GM21367 (cell line): ENCODE measurements at regions not wholly inside any gene's neighbourhood (a gene's known extent, or its start where the extent isn't known, plus 50 kb on each side); places are given as distances from the start of the nearest gene placed in this dataset.

ENCODE experiments used
- ATAC-seq: cut with Tn5 transposase; IDR thresholded peaks from one replicate; pipeline ENCODE4 v1.9.1; 2021; ENCODE audit not compliant: unreplicated experiment

GRCh38 chr7:88700725-88701124, 58.8 kb upstream of the ZNF804B start:
- no peak for ATAC-seq

DNA sequence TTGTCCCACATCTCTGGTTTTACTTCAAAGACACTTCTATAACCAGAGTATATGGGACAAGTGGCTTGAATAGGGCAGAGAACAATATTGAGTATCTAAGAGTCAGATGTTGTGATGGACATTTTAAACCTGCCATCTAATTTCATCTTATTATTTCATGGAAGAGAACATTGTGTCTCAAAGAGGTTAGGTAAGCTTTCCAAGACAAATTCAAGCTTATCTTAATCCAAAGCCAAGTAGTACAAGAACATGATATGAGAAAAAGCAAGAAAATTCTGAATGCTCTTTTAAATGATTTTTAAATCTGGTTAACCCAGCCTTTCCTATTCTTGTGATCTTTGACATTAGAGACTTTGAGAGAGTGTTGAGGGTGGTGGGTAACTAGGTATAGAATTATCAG, 65.3 kb upstream of the ZNF804B start:
- no peak for ATAC-seq

DNA sequence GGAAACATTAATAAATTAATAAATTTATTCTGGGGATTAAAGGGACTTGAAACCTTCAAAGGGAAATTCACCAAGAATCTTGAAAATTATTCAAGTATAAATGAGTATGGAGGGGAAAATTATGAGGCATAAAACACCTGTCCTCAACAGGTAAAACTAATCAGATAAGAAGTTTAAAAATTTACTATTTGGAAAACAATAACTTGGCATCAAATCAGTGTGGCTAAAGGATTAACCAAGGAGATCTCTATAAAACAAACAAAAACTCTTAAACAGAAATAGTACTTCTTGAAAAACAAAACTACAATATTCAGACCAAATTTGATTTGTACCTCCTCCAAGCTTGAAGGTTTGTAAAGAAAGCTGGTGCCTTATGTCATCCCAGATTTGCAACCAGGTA, 66.4 kb upstream of the ZNF804B start:
- no peak for ATAC-seq

GRCh38 chr7:88692493-88692892, 67.0 kb upstream of the ZNF804B start:
- ATAC-seq: no peak

GRCh38 chr7:88689821-88690220, 69.7 kb upstream of the ZNF804B start:
- no peak for ATAC-seq

- ATAC-seq: no peak
Measured at GRCh38 chr7:88688222-88688621, 71.3 kb upstream of the ZNF804B start.

DNA sequence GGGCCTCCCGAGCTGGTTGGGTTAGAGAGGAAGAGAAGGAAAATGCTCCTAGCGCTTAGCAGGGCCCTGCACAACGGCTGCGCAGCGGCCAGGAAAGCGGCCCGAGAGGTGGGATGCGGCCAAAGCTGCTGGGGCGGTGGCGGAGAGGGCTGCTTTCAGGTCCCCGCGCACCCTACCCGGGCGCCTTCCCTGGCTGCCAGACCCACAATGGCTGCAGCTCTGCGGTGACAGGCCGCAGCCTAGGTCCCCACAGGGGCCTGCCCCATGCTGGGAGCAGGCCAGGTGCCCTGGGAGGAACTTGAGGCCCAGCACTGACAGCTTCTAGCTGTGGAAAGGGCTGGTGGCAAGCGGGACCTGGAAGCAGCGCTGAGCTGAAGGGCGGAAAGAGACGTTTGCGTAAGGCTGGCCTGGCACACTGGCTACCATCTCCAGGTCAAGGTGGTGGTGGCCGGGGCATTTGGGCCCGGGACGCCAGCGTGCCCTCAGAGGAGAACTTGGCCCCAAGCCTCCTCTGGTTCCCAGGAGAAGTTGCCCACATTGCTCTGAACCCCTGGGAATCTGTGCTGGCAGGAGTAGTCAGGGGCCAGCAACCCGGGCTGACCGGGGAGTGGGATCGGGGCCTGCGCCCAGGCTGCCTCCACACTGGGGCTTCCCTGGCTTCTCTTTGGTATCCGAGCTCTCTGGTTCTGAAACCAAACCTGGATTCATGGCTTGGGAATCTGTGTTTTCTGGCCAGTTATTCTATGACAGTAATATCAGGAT, 72.9 kb upstream of the ZNF804B start:
- ATAC-seq: no peak

DNA sequence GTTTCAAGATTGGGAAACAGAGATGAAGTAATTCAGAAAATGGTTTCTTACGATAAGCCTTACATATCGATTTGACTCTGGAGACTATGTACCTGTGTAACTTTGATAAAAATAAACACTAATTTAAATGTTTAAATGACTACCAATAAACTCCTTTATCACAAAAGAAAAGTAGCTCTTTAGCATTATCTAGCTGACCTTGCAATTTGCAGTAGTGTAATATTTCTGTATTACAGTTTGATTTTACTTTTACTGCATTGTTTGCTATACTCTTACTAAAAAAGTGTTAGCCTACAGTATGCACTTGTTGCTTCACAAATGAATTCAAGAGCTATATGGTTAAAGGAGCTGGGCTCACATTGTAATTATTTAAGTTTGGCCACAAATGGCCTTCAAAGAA, 77.8 kb upstream of the ZNF804B start:
- ATAC-seq: no peak

DNA sequence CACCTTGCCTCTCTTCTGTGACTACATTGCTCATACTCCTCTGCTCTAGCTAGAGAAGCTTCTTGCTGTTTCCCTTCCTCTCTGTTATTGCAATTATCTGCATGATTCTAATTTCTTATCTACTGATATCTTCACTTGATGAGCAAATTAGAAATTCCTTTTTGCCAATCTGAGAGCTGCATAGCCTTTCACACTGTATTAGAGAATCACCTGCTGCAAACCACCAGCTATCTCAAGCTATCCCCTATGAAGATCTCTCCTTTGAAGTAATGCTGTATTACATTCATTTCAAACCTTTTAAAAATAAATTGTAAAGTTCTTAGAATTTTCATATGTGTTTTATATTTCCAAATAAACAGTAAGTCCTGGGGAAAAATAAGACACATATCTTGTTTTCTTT, 89.0 kb upstream of the ZNF804B start:
- no peak for ATAC-seq

DNA sequence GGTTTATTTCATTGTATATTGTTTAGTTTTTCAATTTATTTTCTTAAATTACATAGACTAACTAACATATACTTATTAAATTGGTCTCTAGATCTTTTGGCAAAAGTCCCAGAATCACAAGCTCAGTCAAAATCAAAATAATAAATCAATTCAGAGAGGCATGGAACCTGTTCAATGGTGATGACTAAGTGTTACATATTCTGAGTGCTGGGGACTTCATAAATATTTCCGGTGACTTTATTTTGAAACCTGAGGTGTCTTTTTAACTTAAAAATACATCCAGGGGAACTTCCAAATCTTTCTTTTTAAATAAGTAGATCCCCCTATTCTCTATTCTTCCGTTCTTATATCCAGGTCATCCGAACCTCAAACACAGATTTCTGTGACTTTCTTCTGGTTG, 89.6 kb upstream of the ZNF804B start:
- ATAC-seq: no peak

DNA sequence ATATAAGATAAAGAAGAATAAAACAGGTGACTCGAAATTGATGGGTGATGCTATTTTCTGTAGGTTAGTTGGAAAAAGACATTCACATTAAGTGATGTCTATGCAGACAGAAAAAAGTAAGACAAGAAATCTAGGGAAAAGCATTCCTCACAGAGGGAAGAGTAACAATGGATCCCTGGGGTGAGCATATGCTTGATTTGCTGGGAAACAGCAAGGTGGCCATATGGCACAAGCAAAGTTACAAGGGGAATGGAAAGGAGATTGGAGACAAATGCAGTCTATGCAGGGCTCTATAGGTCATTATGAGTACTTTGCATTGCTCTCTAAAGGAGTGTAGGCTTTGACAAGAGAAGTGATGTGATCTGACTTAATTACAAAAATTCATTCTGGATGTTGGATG, 90.9 kb upstream of the ZNF804B start:
- no peak for ATAC-seq

GRCh38 chr7:88666626-88667025, 92.9 kb upstream of the ZNF804B start:
- no peak for ATAC-seq

GRCh38 chr7:88665892-88666514, 93.5 kb upstream of the ZNF804B start:
- no peak for ATAC-seq

DNA sequence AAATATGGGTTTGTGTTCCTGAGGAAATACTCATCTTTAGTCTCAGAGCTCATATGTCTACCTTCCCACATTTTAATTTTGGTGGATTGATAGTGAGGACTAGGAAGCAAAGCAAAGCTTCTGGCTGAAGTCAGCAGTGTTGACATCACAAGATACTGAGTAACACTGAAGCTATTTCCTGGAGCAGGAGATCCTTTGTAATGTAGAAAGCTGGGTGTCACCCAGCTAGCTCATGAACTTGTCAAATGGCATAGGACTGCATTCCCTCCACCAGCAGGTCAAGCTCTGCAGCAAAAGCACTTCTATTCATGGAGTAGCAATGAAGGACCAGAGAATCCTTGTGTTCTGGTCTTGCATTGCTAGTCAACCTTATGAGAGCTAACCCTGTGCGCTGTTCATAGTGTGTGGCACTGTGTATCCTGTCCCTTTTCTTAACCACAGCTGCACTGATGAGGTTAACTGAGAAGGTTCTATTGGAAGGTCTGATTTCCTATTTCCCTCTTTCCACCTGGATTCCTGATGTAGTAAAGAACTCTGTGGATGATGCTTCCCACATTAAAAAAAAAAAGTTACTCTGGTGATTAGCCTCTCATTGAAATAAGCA, 94.8 kb upstream of the ZNF804B start:
- ATAC-seq: no peak

- ATAC-seq: no peak
Measured at GRCh38 chr7:88661921-88662320, 97.6 kb upstream of the ZNF804B start.

DNA sequence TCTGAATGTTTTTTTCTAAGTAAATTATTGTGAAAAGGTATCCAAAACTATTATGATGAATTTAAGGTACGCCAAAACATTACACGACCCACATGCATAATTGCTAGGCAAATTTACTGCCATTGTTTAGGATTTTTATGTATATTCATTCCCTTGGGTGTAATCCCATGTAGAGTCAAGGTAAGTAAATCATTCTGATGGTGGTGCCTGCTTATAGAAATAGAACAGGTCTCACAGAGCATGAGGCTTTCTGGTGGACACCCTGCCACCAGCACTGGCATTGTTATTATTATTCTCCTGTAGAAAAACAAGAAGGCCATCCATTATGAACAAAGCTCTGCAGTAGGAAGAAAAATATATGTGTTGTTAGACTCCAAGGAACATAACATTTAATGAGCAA, 111.7 kb upstream of the ZNF804B start:
- ATAC-seq: no peak

- no peak for ATAC-seq
Measured at GRCh38 chr7:88638583-88638982, 120.9 kb upstream of the ZNF804B start.

- no peak for ATAC-seq
Measured at GRCh38 chr7:88637795-88638194, 121.7 kb upstream of the ZNF804B start.

- no peak for ATAC-seq
Measured at GRCh38 chr7:88635149-88635548, 124.4 kb upstream of the ZNF804B start.

DNA sequence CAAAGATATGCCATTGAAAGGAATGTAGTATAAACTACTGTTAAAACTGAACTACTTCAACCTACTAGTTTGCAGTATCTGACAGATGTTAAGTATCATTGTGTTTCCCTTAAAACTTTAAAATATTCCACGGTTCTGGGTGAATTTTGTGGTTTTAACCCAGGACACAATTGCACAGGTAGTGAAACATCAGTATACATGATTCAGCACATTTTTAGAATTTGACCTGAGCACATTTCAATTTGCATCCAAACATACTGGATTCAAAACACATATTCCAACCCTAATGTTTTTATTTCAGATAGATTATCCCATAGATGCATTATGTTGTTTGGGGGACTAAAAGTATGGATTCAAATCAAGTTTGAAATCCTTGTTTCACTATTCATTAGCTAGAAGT, 129.9 kb upstream of the ZNF804B start:
- no peak for ATAC-seq

GRCh38 chr7:88628363-88629085, 131.0 kb upstream of the ZNF804B start:
- ATAC-seq: peak; percentile 100

DNA sequence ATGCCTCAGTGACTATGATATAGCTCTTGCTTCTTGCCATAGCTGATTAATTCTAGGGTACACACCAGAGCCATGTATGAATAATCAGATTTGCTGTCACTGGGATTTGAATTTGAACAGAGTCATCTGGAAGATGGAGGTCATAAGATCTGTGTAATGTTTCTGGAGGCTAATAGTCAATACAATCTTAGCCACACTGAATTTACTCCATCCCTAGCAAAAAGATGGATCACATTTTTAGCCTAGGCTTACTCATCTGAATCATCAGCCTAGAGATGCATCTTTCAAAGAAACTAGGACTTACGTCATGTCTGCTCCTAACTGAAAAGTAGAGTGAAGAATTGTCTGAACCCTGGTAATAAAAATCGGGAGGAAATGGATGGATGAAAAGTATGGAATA, 142.3 kb upstream of the ZNF804B start:
- ATAC-seq: no peak
